HCT116 (cell line): ENCODE measurements at regions not wholly inside any gene's neighbourhood (a gene's known extent, or its start where the extent isn't known, plus 50 kb on each side); places are given as distances from the start of the nearest gene placed in this dataset.

Source experiments
- EGR1 ChIP-seq: IDR thresholded peaks from 2 replicates; pipeline ENCODE4 v1.6.1; 2012; ENCODE audit warnings: low read depth
- EZH2 ChIP-seq: fragments of 200-600 bp; sonication (generic); IDR thresholded peaks from 2 replicates; pipeline ENCODE4 v1.6.1; 2017; ENCODE audit warnings: antibody characterized with exemption, mixed run types
- POLR2A ChIP-seq: IDR thresholded peaks from 2 replicates; pipeline ENCODE4 v1.7.0; 2011; ENCODE audit warnings: borderline replicate concordance; ENCODE audit not compliant: insufficient read depth, insufficient read length; ENCODE audit errors: extremely low read depth
- SIN3A ChIP-seq: IDR thresholded peaks from 2 replicates; pipeline ENCODE4 v1.6.1; 2012; ENCODE audit warnings: low read depth
- TCF7L2 ChIP-seq: IDR thresholded peaks from 2 replicates; pipeline ENCODE4 v1.7.0; 2011; ENCODE audit warnings: borderline replicate concordance, inconsistent platforms; ENCODE audit not compliant: insufficient read depth, insufficient read length; ENCODE audit errors: extremely low read depth
- YY1 ChIP-seq: IDR thresholded peaks from 2 replicates; pipeline ENCODE4 v1.6.1; 2011; ENCODE audit warnings: low read length, low read depth, moderate library complexity, mild to moderate bottlenecking; ENCODE audit not compliant: insufficient replicate concordance; ENCODE audit errors: extremely low read depth
- ZNF274 ChIP-seq: fragments of 200-500 bp; sonication (Bioruptor generic); IDR thresholded peaks from 2 replicates; pipeline ENCODE4 v1.6.1; 2014; ENCODE audit warnings: mild to moderate bottlenecking, low read depth, low read length, inconsistent platforms
- TF ChIP-seq, protein P1 (sequence below), 3 experiments: fragments of 200-600 bp in 1 of 3; sonication (generic) in 1 of 3; IDR thresholded peaks in 2 of 3; conservative IDR thresholded peaks in 1 of 3; 2 replicates each; pipeline ENCODE4 v1.5.1; 2012 to 2017; ENCODE audit warnings: low read depth in 2 of 3, low read length in 2 of 3, antibody characterized with exemption in 1 of 3, borderline replicate concordance in 1 of 3, control low read depth in 1 of 3, mild to moderate bottlenecking in 1 of 3, mixed read lengths in 1 of 3, mixed run types in 1 of 3, moderate library complexity in 1 of 3; ENCODE audit not compliant: insufficient read depth in 1 of 3
- TF ChIP-seq, protein P2 (sequence below): IDR thresholded peaks from 2 replicates; pipeline ENCODE4 v1.6.1; 2012

DNA sequence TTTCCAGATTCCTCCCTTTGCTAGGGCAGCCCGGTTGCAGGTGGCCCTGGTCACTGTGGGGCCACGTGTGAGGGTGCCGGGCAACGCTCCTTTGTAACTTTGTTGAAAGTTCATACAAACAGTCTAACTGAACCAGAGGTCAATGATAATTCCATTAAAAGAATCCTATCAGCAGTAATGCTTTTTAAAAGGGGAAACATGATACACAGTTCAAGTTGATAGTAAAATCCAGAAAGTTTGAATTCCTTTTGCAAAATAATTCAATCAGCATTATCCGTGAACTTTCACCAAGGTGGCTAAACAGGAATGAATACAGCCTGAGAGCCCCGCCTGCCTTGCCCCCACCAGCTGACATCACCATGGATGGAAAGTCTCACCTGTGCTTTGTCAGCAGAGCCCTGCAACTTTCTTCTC lies 166.2 kb downstream of the ACKR3 start:
- TF ChIP-seq, protein P1, sequence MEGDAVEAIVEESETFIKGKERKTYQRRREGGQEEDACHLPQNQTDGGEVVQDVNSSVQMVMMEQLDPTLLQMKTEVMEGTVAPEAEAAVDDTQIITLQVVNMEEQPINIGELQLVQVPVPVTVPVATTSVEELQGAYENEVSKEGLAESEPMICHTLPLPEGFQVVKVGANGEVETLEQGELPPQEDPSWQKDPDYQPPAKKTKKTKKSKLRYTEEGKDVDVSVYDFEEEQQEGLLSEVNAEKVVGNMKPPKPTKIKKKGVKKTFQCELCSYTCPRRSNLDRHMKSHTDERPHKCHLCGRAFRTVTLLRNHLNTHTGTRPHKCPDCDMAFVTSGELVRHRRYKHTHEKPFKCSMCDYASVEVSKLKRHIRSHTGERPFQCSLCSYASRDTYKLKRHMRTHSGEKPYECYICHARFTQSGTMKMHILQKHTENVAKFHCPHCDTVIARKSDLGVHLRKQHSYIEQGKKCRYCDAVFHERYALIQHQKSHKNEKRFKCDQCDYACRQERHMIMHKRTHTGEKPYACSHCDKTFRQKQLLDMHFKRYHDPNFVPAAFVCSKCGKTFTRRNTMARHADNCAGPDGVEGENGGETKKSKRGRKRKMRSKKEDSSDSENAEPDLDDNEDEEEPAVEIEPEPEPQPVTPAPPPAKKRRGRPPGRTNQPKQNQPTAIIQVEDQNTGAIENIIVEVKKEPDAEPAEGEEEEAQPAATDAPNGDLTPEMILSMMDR (IDR thresholded peaks at IDR 0.05 in 2 of 3, conservative IDR thresholded peaks at IDR 0.05 in 1 of 3; ENCODE audit: borderline replicate concordance in 1 of 3, insufficient read depth in 1 of 3, low read depth in 2 of 3, low read length in 2 of 3), result no peak
- no peak for TF ChIP-seq EZH2
- TF ChIP-seq YY1, result no peak
- no peak for TF ChIP-seq POLR2A
- TF ChIP-seq ZNF274, result no peak
- TF ChIP-seq TCF7L2, result no peak
- TF ChIP-seq EGR1, result no peak
- TF ChIP-seq, protein P2, sequence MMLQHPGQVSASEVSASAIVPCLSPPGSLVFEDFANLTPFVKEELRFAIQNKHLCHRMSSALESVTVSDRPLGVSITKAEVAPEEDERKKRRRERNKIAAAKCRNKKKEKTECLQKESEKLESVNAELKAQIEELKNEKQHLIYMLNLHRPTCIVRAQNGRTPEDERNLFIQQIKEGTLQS, result no peak
- no peak for TF ChIP-seq SIN3A
